AG04449 (cell line): ENCODE measurements at regions not wholly inside any gene's neighbourhood (a gene's known extent, or its start where the extent isn't known, plus 50 kb on each side); places are given as distances from the start of the nearest gene placed in this dataset.

Experiments
- CTCF ChIA-PET: fragments of 350-600 bp; formaldehyde crosslinking; extraction: SDS; loops from one replicate; lab custom pipeline; 2021; ENCODE audit warnings: antibody characterized with exemption; lab: Yijun Ruan, JAX
- POLR2A ChIA-PET: fragments of 400-600, 350-600 bp; formaldehyde crosslinking; extraction: SDS; loops from one replicate; lab custom pipeline; 2020; ENCODE audit warnings: antibody characterized with exemption, inconsistent platforms; lab: Yijun Ruan, JAX
- DNase-seq: peaks from one replicate; pipeline ENCODE4 v3.0.0-alpha.2; 2010; ENCODE audit warnings: low read depth, low spot score
- H3K4me3 ChIP-seq: 2 replicates; pipeline ENCODE4 v1.5.1; 2011; ENCODE audit warnings: low read depth, mild to moderate bottlenecking, control low read depth, low read length
- TF ChIP-seq, protein P1 (sequence below): IDR thresholded peaks from one replicate; pipeline ENCODE4 v1.5.1; 2011; ENCODE audit warnings: mild to moderate bottlenecking, moderate library complexity, low read length, control low read depth, inconsistent platforms; ENCODE audit not compliant: insufficient read depth; ENCODE audit errors: missing control alignments

- no peak for DNase-seq
- H3K4me3 ChIP-seq: no peak overlapping the region
- CTCF ChIA-PET: no interaction called here
- TF ChIP-seq, protein P1, sequence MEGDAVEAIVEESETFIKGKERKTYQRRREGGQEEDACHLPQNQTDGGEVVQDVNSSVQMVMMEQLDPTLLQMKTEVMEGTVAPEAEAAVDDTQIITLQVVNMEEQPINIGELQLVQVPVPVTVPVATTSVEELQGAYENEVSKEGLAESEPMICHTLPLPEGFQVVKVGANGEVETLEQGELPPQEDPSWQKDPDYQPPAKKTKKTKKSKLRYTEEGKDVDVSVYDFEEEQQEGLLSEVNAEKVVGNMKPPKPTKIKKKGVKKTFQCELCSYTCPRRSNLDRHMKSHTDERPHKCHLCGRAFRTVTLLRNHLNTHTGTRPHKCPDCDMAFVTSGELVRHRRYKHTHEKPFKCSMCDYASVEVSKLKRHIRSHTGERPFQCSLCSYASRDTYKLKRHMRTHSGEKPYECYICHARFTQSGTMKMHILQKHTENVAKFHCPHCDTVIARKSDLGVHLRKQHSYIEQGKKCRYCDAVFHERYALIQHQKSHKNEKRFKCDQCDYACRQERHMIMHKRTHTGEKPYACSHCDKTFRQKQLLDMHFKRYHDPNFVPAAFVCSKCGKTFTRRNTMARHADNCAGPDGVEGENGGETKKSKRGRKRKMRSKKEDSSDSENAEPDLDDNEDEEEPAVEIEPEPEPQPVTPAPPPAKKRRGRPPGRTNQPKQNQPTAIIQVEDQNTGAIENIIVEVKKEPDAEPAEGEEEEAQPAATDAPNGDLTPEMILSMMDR: no peak
- POLR2A ChIA-PET: interaction anchor here (0.7 kb wide), 1 partner anchor 564 kb away, joined by 3 read pairs; no protein-coding TSS in a partner anchor
These were observed 168.1 kb downstream of the KCNE4 start for GRCh38 chr2:223219872-223220657.

- POLR2A ChIA-PET: interaction anchor here (0.7 kb wide), 1 partner anchor 564 kb away, joined by 3 read pairs; no protein-coding TSS in a partner anchor
- TF ChIP-seq, protein P1: no peak
- CTCF ChIA-PET: no interaction called here
These were observed 168.6 kb downstream of the KCNE4 start for GRCh38 chr2:223220658-223220925.

GRCh38 chr2:223221139-223221835 lies 169.3 kb downstream of the KCNE4 start:
- TF ChIP-seq, protein P1: no peak
- no peak for DNase-seq
- CTCF ChIA-PET: no interaction called here
- POLR2A ChIA-PET: no interaction called here
- no peak overlapping the region for H3K4me3 ChIP-seq

More at GRCh38 chr2:223220658-223220925, 168.6 kb downstream of the KCNE4 start:
- H3K4me3 ChIP-seq: no peak overlapping the region
- no peak for DNase-seq

GRCh38 chr2:223222397-223222796 lies 170.4 kb downstream of the KCNE4 start:
- CTCF ChIA-PET: no interaction called here
- TF ChIP-seq, protein P1: no peak
- no peak for DNase-seq
- no peak overlapping the region for H3K4me3 ChIP-seq
- POLR2A ChIA-PET: no interaction called here

DNA sequence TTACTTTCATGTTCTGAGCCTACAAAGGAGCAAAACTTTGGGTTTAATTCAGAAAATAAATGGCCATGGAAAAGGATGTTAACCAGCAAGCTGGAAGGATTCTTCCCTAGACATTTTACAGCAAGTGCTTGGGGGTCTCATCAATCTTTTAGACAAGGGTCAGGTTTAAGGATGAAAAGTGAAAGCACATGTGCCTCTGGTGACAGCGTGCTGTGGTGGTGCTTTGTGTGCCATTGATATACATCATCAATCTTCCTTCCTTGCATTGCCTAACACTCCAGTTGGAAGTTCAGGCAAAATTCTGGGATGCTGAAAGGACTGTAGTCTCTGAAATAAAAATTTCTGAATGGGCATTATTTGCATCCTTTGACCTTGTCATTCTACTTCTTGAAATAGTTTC lies 171.2 kb downstream of the KCNE4 start:
- CTCF ChIA-PET: no interaction called here
- POLR2A ChIA-PET: no interaction called here
- no peak overlapping the region for H3K4me3 ChIP-seq
- no peak for DNase-seq
- TF ChIP-seq, protein P1: no peak

- no peak for DNase-seq
- CTCF ChIA-PET: interaction anchor here (0.7 kb wide), 1 partner anchor 253 kb away, joined by 3 read pairs; no protein-coding TSS in a partner anchor
- TF ChIP-seq, protein P1: no peak
- POLR2A ChIA-PET: no interaction called here
- no peak overlapping the region for H3K4me3 ChIP-seq
These were observed 173.3 kb downstream of the KCNE4 start for GRCh38 chr2:223225266-223225665.
